Mesenchymal stem cell (in vitro differentiated cells and primary cell): ENCODE measurements at regions not wholly inside any gene's neighbourhood (a gene's known extent, or its start where the extent isn't known, plus 50 kb on each side); places are given as distances from the start of the nearest gene placed in this dataset.

Experiments
- DNase-seq: peaks from one replicate; pipeline ENCODE4 v3.0.0-alpha.2; 2013
- H2AFZ ChIP-seq: one replicate; pipeline ENCODE4 v1.6.1; 2013; ENCODE audit warnings: low read depth, mild to moderate bottlenecking, control low read depth, inconsistent platforms, low read length, moderate library complexity
- H2AK5ac ChIP-seq: 2 replicates; pipeline ENCODE4 v1.6.1; 2013; ENCODE audit warnings: low read length, moderate library complexity, mild to moderate bottlenecking, inconsistent platforms; ENCODE audit not compliant: severe bottlenecking
- H2BK120ac ChIP-seq: one replicate; pipeline ENCODE4 v1.6.1; 2013; ENCODE audit warnings: low read depth, mild to moderate bottlenecking, inconsistent platforms, low read length, moderate library complexity
- H2BK12ac ChIP-seq, 2 experiments: one replicate each; pipeline ENCODE4 v1.6.1; 2013; ENCODE audit warnings: inconsistent platforms in 2 of 2, low read length in 2 of 2, mild to moderate bottlenecking in 2 of 2, moderate library complexity in 2 of 2, control low read depth in 1 of 2
- H2BK15ac ChIP-seq: one replicate; pipeline ENCODE4 v1.6.1; 2013; ENCODE audit warnings: mild to moderate bottlenecking, low read depth, inconsistent platforms; ENCODE audit not compliant: poor library complexity, severe bottlenecking
- H2BK5ac ChIP-seq: 2 replicates; pipeline ENCODE4 v1.6.1; 2013; ENCODE audit warnings: low read depth, mild to moderate bottlenecking, low read length, control low read depth, inconsistent platforms; ENCODE audit not compliant: poor library complexity, severe bottlenecking
- H3K14ac ChIP-seq, 2 experiments: one replicate each; pipeline ENCODE4 v1.6.1; 2013; ENCODE audit warnings: inconsistent platforms in 2 of 2, low read length in 2 of 2, control low read depth in 1 of 2, mild to moderate bottlenecking in 1 of 2, moderate library complexity in 1 of 2
- H3K18ac ChIP-seq, 2 experiments: one replicate each; pipeline ENCODE4 v1.6.1; 2013; ENCODE audit warnings: inconsistent platforms in 2 of 2, low read length in 2 of 2, control low read depth in 1 of 2, low read depth in 1 of 2, mild to moderate bottlenecking in 1 of 2
- H3K23ac ChIP-seq, 2 experiments: one replicate each; pipeline ENCODE4 v1.6.1; 2013; ENCODE audit warnings: inconsistent platforms in 2 of 2, low read length in 2 of 2, mild to moderate bottlenecking in 2 of 2, moderate library complexity in 2 of 2, control low read depth in 1 of 2
- H3K27ac ChIP-seq: 2 replicates; pipeline ENCODE4 v1.5.1; 2013; ENCODE audit warnings: mild to moderate bottlenecking, moderate library complexity, low read length, control low read depth, inconsistent platforms; ENCODE audit not compliant: poor library complexity, severe bottlenecking
- H3K27me3 ChIP-seq, 2 experiments: 2 replicates each; pipeline versions ENCODE4 v1.6.1 to v1.7.0; 2013; ENCODE audit warnings: low read length in 2 of 2, mild to moderate bottlenecking in 2 of 2, moderate library complexity in 2 of 2, control low read depth in 1 of 2, inconsistent platforms in 1 of 2; ENCODE audit not compliant: control insufficient read depth in 1 of 2, insufficient read depth in 1 of 2
- H3K36me3 ChIP-seq, 2 experiments: 2 replicates each; pipeline versions ENCODE4 v1.6.1 to v1.7.0; 2013; ENCODE audit warnings: low read length in 2 of 2, control low read depth in 1 of 2, inconsistent platforms in 1 of 2, low read depth in 1 of 2, mild to moderate bottlenecking in 1 of 2; ENCODE audit not compliant: insufficient read depth in 2 of 2, control insufficient read depth in 1 of 2
- H3K4ac ChIP-seq, 2 experiments: one replicate each; pipeline ENCODE4 v1.6.1; 2013; ENCODE audit warnings: inconsistent platforms in 2 of 2, low read length in 2 of 2, mild to moderate bottlenecking in 2 of 2, moderate library complexity in 2 of 2, control low read depth in 1 of 2, low read depth in 1 of 2
- H3K4me1 ChIP-seq: 2 replicates; pipeline ENCODE4 v1.6.1; 2013; ENCODE audit warnings: low read depth, low read length, control low read depth; ENCODE audit not compliant: control insufficient read depth, insufficient read depth
- H3K4me2 ChIP-seq: 2 replicates; pipeline ENCODE4 v1.6.1; 2013; ENCODE audit warnings: low read length, mild to moderate bottlenecking, inconsistent platforms; ENCODE audit not compliant: poor library complexity, severe bottlenecking
- H3K4me3 ChIP-seq, 2 experiments: 2 replicates each; pipeline versions ENCODE4 v1.5.1 to v1.7.0; 2013; ENCODE audit warnings: low read length in 2 of 2, mild to moderate bottlenecking in 2 of 2, control low read depth in 1 of 2, low read depth in 1 of 2; ENCODE audit not compliant: insufficient read depth in 1 of 2
- H3K79me1 ChIP-seq: replicated peaks from 2 replicates; pipeline ENCODE4 v1.6.1; 2013; ENCODE audit warnings: mild to moderate bottlenecking, control low read depth, low read length, inconsistent platforms; ENCODE audit not compliant: poor library complexity, severe bottlenecking
- H3K9ac ChIP-seq: 2 replicates; pipeline ENCODE4 v1.7.0; 2013; ENCODE audit warnings: mild to moderate bottlenecking, low read length, moderate library complexity
- H3K9me3 ChIP-seq: 2 replicates; pipeline ENCODE4 v1.7.0; 2013; ENCODE audit warnings: mild to moderate bottlenecking, low read length; ENCODE audit not compliant: control insufficient read depth
- H4K8ac ChIP-seq: one replicate; pipeline ENCODE4 v1.6.1; 2013; ENCODE audit warnings: inconsistent platforms, mild to moderate bottlenecking, low read length, moderate library complexity
- H4K91ac ChIP-seq: one replicate; pipeline ENCODE4 v1.6.1; 2013; ENCODE audit warnings: mild to moderate bottlenecking, low read length, inconsistent platforms
- WGBS: methylation state at CpG from one replicate; pipeline ENCODE4 v1.1.7; 2013; ENCODE audit warnings: mixed read lengths; 5-methylcytosine and 5-hydroxymethylcytosine counted together

- no peak for DNase-seq
Measured at GRCh38 chr1:82874041-82874440, 1073.3 kb downstream of the ADGRL2 start.

GRCh38 chr1:82870332-82870731 lies 1069.6 kb downstream of the ADGRL2 start:
- no peak for DNase-seq
- H3K4me3 ChIP-seq: no peak overlapping the region
- H3K9ac ChIP-seq: no peak overlapping the region
- H3K23ac ChIP-seq: no peak overlapping the region
- H3K4me2 ChIP-seq: no peak overlapping the region
- 100% methylated on average over 1 of the region's 2 CpGs for WGBS
- H3K27me3 ChIP-seq: no peaks in the 10 kb centered on the region
- no peak overlapping the region for H2BK15ac ChIP-seq
- no peak overlapping the region for H2BK120ac ChIP-seq
- no peak overlapping the region for H2BK5ac ChIP-seq
- H4K91ac ChIP-seq: no peak overlapping the region
- H3K79me1 ChIP-seq: no peaks in the 10 kb centered on the region
- H3K9me3 ChIP-seq: no peaks in the 10 kb centered on the region
- no peak overlapping the region for H2BK12ac ChIP-seq
- H3K27ac ChIP-seq: no peak overlapping the region
- H2AK5ac ChIP-seq: no peak overlapping the region
- H3K36me3 ChIP-seq: no peaks in the 10 kb centered on the region
- no peak overlapping the region for H2AFZ ChIP-seq
- no peak overlapping the region for H3K4ac ChIP-seq
- no peak overlapping the region for H3K18ac ChIP-seq
- H4K8ac ChIP-seq: no peak overlapping the region
- H3K4me1 ChIP-seq: no peaks in the 10 kb centered on the region
- no peak overlapping the region for H3K14ac ChIP-seq

More at GRCh38 chr1:82874041-82874440, 1073.3 kb downstream of the ADGRL2 start:
- Histone ChIP-seq H2BK12ac (no peak overlapping the region), H3K36me3 (no peaks in the 10 kb centered on the region), H3K9ac (no peak overlapping the region), H4K8ac (no peak overlapping the region), H2AK5ac (no peak overlapping the region), H4K91ac (no peak overlapping the region), H3K4me2 (no peak overlapping the region), H2BK15ac (no peak overlapping the region), H3K27me3 (no peaks in the 10 kb centered on the region), H3K4me1 (no peaks in the 10 kb centered on the region), H3K18ac (no peak overlapping the region), H3K4me3 (no peak overlapping the region), H3K23ac (no peak overlapping the region), H3K9me3 (no peaks in the 10 kb centered on the region), H2BK120ac (no peak overlapping the region), H2BK5ac (no peak overlapping the region), H3K79me1 (no peaks in the 10 kb centered on the region), H3K14ac (no peak overlapping the region), H2AFZ (no peak overlapping the region), H3K27ac (no peak overlapping the region), H3K4ac (no peak overlapping the region)

DNA sequence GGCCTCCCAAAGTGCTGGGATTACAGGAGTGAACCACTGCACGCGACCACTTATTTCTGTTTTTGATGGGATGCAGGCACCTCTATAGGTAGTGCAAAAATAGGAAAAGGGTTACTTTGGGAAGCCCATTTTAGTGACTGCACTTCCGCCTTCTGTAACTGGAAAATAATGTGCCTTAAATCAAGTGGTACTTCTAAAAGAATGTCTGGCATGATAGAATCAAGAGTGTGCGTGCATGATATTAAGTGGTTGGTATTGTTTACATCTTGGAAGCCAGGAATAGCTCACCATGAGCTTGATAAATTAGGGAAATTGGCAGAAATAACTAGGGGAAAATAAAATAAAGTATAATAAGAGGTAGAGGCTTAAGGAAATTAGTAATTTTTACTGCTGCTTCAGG lies 1067.0 kb downstream of the ADGRL2 start:
- WGBS: 46% methylated on average over 4 of the region's 4 CpGs
- H2BK120ac ChIP-seq: no peak overlapping the region
- no peaks in the 10 kb centered on the region for H3K9me3 ChIP-seq
- H3K4me2 ChIP-seq: no peak overlapping the region
- H3K27ac ChIP-seq: no peak overlapping the region
- no peaks in the 10 kb centered on the region for H3K36me3 ChIP-seq
- no peak overlapping the region for H3K9ac ChIP-seq
- H3K4ac ChIP-seq: no peak overlapping the region
- H2BK5ac ChIP-seq: no peak overlapping the region
- H2BK15ac ChIP-seq: no peak overlapping the region
- no peak overlapping the region for H4K91ac ChIP-seq
- no peak overlapping the region for H2BK12ac ChIP-seq
- H2AFZ ChIP-seq: no peak overlapping the region
- H3K14ac ChIP-seq: no peak overlapping the region
- H3K4me3 ChIP-seq: no peak overlapping the region
- H3K18ac ChIP-seq: no peak overlapping the region
- H4K8ac ChIP-seq: no peak overlapping the region
- H2AK5ac ChIP-seq: no peak overlapping the region
- H3K4me1 ChIP-seq: no peaks in the 10 kb centered on the region
- no peaks in the 10 kb centered on the region for H3K27me3 ChIP-seq
- H3K23ac ChIP-seq: no peak overlapping the region
- H3K79me1 ChIP-seq: no peaks in the 10 kb centered on the region
- DNase-seq: peak; percentile 81

GRCh38 chr1:82861749-82862148 lies 1061.0 kb downstream of the ADGRL2 start:
- Histone ChIP-seq H3K27ac (no peak overlapping the region), H2BK12ac (no peak overlapping the region), H3K4ac (no peak overlapping the region), H2AK5ac (no peak overlapping the region), H3K9me3 (no peaks in the 10 kb centered on the region), H3K9ac (no peak overlapping the region), H2BK120ac (no peak overlapping the region), H3K36me3 (no peaks in the 10 kb centered on the region), H3K14ac (no peak overlapping the region), H3K23ac (no peak overlapping the region), H2AFZ (no peak overlapping the region), H3K4me2 (no peak overlapping the region), H2BK5ac (no peak overlapping the region), H3K27me3 (no peaks in the 10 kb centered on the region), H3K79me1 (no peaks in the 10 kb centered on the region), H4K8ac (no peak overlapping the region), H3K4me1 (no peaks in the 10 kb centered on the region), H4K91ac (no peak overlapping the region), H3K4me3 (no peak overlapping the region), H3K18ac (no peak overlapping the region), H2BK15ac (no peak overlapping the region)
- no peak for DNase-seq
- no CpG with 5 or more reads among the region's 2 CpGs for WGBS
